Right atrium auricular region (tissue), 2 donors: ENCODE measurements at regions not wholly inside any gene's neighbourhood (a gene's known extent, or its start where the extent isn't known, plus 50 kb on each side); places are given as distances from the start of the nearest gene placed in this dataset.

ENCODE experiments used
- DNase-seq: peaks from one replicate; pipeline ENCODE4 v3.0.0-alpha.2; 2019; ENCODE audit warnings: low spot score
- H3K27ac ChIP-seq, 2 donors: fragments of 200-600 bp; sonication (generic); 1 replicate in 1 of 2; 2 replicates in 1 of 2; pipeline ENCODE4 v1.5.1; 2016 to 2019
- H3K27me3 ChIP-seq, 2 donors: fragments of 200-600 bp; sonication (generic); one replicate each; pipeline versions ENCODE4 v1.5.1 to v1.6.0; 2017 to 2019
- H3K36me3 ChIP-seq: fragments of 200-600 bp; sonication (generic); one replicate; pipeline ENCODE4 v1.5.1; 2016
- H3K4me1 ChIP-seq, 2 donors: fragments of 200-600 bp; sonication (generic); one replicate each; pipeline versions ENCODE4 v1.5.1 to v1.6.0; 2017 to 2019
- H3K4me3 ChIP-seq, 2 donors: fragments of 200-600 bp; sonication (generic); 1 replicate in 1 of 2; 2 replicates in 1 of 2; pipeline ENCODE4 v1.5.1; 2017 to 2019; ENCODE audit warnings: mild to moderate bottlenecking in 1 of 2, moderate library complexity in 1 of 2
- H3K9me3 ChIP-seq, 2 donors: fragments of 200-600 bp; sonication (generic); one replicate each; pipeline ENCODE4 v1.5.1; 2019
- TF ChIP-seq, protein P1 (sequence below), 2 donors: fragments of 200-600 bp; sonication (generic); IDR thresholded peaks; one replicate each; pipeline ENCODE4 v1.5.1; 2019; ENCODE audit warnings: antibody characterized with exemption in 2 of 2

DNA sequence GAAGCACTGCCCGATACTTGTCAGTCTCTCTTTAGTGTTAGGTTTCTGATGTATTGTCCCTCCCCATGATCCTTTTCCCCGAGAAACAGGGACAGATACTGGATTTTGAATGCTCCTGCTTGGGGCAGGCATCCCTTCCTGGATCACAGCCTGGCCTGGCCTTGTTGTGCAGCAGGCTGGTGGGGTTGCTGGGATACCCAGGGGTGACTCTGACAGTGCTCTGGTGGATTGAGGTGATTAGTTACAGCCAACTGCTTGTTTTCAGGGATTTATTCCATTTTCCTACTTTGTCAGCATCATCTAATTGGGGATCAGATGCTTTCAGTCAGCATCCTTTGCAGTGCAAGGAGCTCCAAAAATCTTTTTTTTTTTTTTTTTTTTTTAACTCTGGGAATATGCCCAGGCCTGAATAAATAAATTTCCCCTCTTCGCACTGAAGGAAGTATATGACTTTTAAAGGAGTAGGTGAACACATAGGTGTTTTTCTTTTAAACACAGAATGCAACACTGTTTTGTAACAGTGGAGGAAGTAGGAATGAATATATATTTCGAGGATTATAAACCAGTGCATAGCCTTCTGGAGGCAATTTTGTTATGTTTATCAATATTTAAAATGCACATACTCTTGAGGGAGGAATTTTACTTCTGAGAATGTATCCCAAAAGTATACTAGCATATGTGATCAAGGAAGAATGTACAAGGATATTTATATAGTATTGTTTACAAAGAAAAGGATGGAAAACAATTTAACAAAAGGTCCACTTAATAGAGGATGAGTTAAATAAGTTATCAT is 127.3 kb upstream of the ELL2 start:
- Histone ChIP-seq H3K4me1 (no peaks in the 10 kb centered on the region), H3K4me3 (no peak overlapping the region), H3K9me3 (no peaks in the 10 kb centered on the region), H3K36me3 (no peaks in the 10 kb centered on the region), H3K27ac (no peak overlapping the region), H3K27me3 (no peaks in the 10 kb centered on the region)
- DNase-seq, result no peak
- TF ChIP-seq, protein P1, sequence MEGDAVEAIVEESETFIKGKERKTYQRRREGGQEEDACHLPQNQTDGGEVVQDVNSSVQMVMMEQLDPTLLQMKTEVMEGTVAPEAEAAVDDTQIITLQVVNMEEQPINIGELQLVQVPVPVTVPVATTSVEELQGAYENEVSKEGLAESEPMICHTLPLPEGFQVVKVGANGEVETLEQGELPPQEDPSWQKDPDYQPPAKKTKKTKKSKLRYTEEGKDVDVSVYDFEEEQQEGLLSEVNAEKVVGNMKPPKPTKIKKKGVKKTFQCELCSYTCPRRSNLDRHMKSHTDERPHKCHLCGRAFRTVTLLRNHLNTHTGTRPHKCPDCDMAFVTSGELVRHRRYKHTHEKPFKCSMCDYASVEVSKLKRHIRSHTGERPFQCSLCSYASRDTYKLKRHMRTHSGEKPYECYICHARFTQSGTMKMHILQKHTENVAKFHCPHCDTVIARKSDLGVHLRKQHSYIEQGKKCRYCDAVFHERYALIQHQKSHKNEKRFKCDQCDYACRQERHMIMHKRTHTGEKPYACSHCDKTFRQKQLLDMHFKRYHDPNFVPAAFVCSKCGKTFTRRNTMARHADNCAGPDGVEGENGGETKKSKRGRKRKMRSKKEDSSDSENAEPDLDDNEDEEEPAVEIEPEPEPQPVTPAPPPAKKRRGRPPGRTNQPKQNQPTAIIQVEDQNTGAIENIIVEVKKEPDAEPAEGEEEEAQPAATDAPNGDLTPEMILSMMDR (IDR thresholded peaks at IDR 0.05), result no peak

DNA sequence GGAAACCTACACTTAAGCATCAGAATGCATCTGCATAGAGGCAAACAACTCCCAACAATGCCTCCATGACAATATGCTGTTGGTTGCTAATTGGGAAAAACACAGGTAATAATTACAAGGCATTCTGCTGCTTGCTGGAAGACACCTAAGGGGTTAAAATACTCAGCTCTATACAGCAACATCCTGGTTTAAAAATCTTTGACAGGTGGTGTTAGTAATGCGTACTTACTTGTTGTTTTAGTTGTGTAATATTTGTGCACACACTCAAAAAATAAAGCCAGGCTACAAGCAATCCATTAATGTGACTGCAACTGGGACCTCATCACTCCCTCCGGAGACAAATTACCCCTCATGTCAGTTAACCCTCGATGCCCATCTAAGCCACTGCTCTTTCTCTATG is 126.3 kb upstream of the ELL2 start:
- Histone ChIP-seq H3K4me1 (no peaks in the 10 kb centered on the region), H3K9me3 (no peaks in the 10 kb centered on the region), H3K27ac (no peak overlapping the region), H3K27me3 (no peaks in the 10 kb centered on the region), H3K36me3 (no peaks in the 10 kb centered on the region), H3K4me3 (no peak overlapping the region)
- TF ChIP-seq, protein P1 (IDR thresholded peaks at IDR 0.05), result no peak
- DNase-seq, result no peak

DNA sequence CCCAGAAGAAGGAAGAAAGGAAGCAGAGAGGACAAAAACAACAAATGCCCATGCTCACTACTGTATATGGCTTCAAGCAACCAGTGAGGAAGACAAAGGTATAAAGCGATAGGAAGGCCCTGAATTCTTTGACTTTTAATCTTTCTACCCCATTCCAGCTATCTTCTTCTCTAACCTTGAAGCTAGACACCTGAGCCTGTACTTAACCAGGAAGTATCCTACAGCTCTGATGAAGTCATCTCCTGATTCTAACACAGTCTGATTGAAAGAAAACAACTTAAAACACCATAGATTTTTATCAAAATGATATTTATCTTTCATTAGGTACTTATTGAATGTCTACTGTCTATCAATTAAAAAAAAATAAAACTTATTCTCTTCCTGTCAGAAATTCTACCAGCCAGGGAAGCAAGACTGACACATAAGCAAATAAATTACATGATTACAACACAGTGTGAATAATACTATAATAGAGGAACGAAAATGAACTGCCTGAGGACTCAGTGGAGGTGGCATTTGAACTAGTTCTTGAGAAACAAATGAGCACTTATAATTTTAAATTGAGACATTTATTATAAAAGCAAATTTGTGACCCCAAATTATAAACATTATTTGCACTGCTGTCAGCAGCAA is 123.3 kb upstream of the ELL2 start:
- DNase-seq, result no peak
- H3K9me3 ChIP-seq, result no peaks in the 10 kb centered on the region
- no peaks in the 10 kb centered on the region for H3K4me1 ChIP-seq
- H3K27me3 ChIP-seq, result no peaks in the 10 kb centered on the region
- no peaks in the 10 kb centered on the region for H3K36me3 ChIP-seq
- TF ChIP-seq, protein P1 (IDR thresholded peaks at IDR 0.05), result no peak
- no peak overlapping the region for H3K27ac ChIP-seq
- no peak overlapping the region for H3K4me3 ChIP-seq

DNA sequence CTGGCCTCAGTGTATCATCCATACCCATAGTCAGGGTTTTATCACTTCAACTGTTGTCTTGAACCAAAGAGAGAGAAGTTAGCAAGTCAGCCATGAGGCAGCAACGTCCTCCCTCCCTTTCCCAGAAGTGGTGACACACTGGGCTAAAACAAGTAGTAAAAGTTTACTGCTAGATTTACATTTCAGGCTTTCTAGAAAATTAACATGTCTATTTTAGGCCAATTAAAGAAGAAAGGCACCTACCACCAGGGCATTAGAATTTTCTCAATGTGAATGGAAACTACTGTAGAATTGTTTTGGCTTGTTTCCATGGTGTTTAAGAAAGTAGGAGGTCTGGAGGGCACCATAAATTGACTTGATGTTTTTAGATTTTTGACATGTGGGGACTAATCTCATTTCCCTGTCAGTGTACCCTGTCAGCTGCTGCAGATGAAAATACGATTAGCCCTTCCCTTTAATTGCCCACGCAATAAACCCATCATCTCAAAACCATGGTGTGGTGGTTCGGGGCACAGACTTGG is 121.8 kb upstream of the ELL2 start:
- no peak for DNase-seq
- TF ChIP-seq, protein P1 (IDR thresholded peaks at IDR 0.05), result no peak
- H3K27me3 ChIP-seq, result no peaks in the 10 kb centered on the region
- no peaks in the 10 kb centered on the region for H3K36me3 ChIP-seq
- H3K4me1 ChIP-seq, result no peaks in the 10 kb centered on the region
- H3K27ac ChIP-seq, result no peak overlapping the region
- H3K9me3 ChIP-seq, result no peaks in the 10 kb centered on the region
- H3K4me3 ChIP-seq, result no peak overlapping the region

DNA sequence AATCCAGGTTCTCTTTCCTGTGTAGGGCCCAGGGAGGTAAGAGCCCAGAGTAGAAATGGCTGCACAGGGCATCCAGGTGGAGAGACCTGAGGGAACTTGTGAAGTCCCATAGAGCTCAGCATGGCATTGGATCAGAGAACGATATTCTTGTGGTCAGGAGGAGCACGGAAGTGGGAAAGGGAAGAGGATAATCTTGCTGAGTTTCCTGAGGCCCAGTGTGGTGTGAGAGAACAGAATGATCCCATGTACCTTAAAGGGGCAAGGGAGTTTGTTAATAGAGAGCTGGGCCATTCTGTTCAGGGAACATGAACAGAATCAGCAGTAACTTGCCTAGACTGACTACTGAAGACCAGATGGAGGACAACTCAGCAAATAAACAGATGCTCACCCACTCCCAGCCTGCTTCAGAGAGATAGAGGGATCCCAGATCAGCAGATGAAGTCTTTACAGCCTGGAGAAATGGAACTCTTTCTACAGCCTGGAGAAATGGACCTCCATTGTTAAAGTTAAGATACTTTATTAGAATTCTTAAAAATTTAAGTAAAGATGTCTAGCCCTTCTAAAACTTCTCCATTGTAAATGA is 119.7 kb upstream of the ELL2 start:
- no peak for DNase-seq
- H3K27ac ChIP-seq, result no peak overlapping the region
- TF ChIP-seq, protein P1 (IDR thresholded peaks at IDR 0.05), result no peak

More for the DNA sequence above, 119.7 kb upstream of the ELL2 start:
- Histone ChIP-seq H3K27me3 (no peaks in the 10 kb centered on the region), H3K4me1 (no peaks in the 10 kb centered on the region), H3K4me3 (no peak overlapping the region), H3K36me3 (no peaks in the 10 kb centered on the region), H3K9me3 (no peaks in the 10 kb centered on the region)
